GM12874 (cell line): ENCODE measurements at regions not wholly inside any gene's neighbourhood (a gene's known extent, or its start where the extent isn't known, plus 50 kb on each side); places are given as distances from the start of the nearest gene placed in this dataset.

Source experiments
- CTCF ChIP-seq: IDR thresholded peaks from 2 replicates; pipeline ENCODE4 v1.5.1; 2011; ENCODE audit warnings: low read depth, mild to moderate bottlenecking, control low read depth, low read length, moderate library complexity; ENCODE audit not compliant: insufficient read depth

DNA sequence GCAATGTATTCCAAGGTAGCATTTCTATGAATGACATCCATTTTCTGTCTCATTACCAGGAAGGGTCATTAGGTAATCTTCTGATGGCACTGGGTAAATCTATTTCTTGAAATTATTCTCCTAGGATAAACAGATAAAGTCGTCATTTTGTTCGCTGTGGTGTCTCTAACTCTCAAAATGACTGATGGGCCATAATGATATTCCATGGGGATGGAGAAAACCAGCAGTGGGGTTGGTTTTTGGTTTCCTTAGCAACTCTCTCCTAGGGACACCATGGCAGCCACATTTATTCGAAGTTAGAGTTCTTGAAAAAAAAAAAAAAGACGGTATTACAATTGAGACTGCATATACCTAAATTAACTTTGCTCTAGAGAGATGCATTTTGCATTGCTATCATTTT is 231.3 kb upstream of the SLCO3A1 start:
- TF ChIP-seq CTCF = no peak

DNA sequence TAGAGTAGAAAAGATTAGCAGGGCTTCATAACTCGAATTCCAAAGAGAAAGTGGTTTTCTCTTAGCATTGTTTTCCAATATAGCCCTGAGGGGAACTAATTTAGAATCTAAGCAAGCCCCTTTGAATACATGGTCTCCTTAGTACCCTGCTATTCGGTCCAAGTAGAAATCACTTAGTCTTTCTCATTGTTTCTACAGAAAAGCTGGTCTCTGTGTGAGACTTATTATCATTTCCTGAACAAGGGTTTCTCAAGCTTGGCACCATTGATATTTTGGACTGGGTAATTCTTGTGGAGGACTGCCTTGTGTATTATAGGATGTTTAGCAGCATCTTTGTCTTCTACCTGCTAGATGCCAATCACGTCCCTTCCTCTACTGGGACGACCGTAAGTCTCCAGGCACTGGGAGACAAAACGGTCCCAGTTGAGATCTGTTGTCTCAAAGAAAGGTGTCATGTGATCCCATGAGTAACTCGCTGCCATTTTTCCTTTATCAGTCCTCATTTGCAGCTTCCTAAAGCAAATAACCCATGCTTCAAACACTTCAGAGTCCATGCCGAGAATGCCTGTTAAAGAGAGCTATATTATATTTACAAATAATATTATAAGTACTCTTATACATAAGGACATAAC is 230.7 kb upstream of the SLCO3A1 start:
- no peak for TF ChIP-seq CTCF

GRCh38 chr15:91624353-91624968 is 229.0 kb upstream of the SLCO3A1 start:
- TF ChIP-seq CTCF = no peak

GRCh38 chr15:91625506-91625905 is 228.0 kb upstream of the SLCO3A1 start:
- no peak for TF ChIP-seq CTCF

- no peak for TF ChIP-seq CTCF
Observed at GRCh38 chr15:91627473-91628278, 225.8 kb upstream of the SLCO3A1 start.

DNA sequence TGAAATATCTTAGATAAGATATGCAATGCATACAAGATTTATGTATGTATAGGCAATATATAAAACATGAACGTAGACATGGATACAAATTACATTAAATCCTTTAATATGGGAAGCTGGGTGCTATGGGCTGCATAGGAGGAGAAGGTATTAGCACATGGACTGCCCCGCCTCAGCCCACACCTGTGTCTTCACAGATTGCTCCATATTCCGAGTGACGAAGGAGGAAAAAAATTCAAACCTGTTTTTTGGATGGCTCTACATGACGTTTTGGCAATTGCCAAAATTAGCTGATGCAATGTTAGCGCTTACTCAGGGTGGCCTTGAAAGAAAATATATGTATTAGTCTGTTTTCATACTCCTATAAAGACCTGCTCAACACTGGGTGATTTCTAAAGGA is 223.4 kb upstream of the SLCO3A1 start:
- no peak for TF ChIP-seq CTCF

DNA sequence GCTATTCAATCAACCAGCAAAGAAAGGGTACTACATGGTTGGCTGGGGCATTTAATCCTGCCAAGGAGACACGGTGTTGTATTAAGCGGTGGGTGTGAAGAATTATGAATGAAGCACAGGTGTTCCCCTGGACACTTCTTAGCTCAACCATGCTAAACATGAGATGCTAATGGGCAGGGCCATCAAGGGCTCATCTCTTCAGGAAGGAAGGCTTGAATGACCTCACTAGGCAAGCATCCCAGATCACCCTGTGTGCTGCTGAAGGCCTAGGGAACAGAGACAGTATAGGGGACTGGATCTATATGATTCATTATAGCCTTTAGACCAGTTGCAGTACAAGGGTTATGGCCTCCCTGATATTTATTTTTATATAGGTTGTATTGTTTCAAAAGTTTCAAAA is 221.3 kb upstream of the SLCO3A1 start:
- TF ChIP-seq CTCF = no peak
